ENCODE measurements at regions not wholly inside any gene's neighbourhood (a gene's known extent, or its start where the extent isn't known, plus 50 kb on each side); places are given as distances from the start of the nearest gene placed in this dataset.

DNA sequence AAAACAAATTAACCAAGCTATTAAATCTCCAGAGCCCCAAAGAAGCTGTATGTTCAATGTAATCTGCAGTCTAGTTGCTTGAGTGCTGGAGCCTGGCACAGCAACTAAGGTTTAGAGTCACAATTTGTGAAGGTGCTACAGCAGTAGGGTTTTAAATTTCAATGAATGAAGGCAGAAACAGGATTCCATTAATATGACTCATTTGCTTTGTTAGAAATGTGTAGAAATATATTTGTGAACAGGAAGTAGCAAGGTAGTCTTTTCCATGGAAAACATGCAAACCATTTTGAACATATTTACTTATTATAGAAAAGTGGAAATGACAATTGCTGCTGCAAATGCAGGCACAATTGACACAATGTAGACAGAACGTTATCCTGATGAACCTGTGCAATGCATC is 149.0 kb upstream of the STEAP4 start:
- TF ChIP-seq, protein P1, sequence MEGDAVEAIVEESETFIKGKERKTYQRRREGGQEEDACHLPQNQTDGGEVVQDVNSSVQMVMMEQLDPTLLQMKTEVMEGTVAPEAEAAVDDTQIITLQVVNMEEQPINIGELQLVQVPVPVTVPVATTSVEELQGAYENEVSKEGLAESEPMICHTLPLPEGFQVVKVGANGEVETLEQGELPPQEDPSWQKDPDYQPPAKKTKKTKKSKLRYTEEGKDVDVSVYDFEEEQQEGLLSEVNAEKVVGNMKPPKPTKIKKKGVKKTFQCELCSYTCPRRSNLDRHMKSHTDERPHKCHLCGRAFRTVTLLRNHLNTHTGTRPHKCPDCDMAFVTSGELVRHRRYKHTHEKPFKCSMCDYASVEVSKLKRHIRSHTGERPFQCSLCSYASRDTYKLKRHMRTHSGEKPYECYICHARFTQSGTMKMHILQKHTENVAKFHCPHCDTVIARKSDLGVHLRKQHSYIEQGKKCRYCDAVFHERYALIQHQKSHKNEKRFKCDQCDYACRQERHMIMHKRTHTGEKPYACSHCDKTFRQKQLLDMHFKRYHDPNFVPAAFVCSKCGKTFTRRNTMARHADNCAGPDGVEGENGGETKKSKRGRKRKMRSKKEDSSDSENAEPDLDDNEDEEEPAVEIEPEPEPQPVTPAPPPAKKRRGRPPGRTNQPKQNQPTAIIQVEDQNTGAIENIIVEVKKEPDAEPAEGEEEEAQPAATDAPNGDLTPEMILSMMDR (conservative IDR thresholded peaks at IDR 0.05; ENCODE audit: low read depth, low read length) = no peak
- TF ChIP-seq EZH2phosphoT487 (IDR thresholded peaks at IDR 0.05; ENCODE audit: borderline replicate concordance, low read length) = no peak
- intact Hi-C loops (cut with micrococcal nuclease) = no loop called here
- ChIA-PET CTCF (no interaction called here), POLR2A (ENCODE audit: unreplicated experiment) (no interaction called here)
- DNase-seq = peak; percentile 59
- no peaks in the 10 kb centered on the region for H3K27me3 ChIP-seq (ENCODE audit: low read length)
- H3K4me2 ChIP-seq (ENCODE audit: low read length) = peak overlapping the region; percentile 12
- H3K4me3 ChIP-seq (ENCODE audit: low read length) = no peak overlapping the region
- peaks cover 6% of the 10 kb centered on the region for H3K4me1 ChIP-seq (ENCODE audit: insufficient read depth, low read length)
- ATAC-seq = peak; percentile 93
- no peak overlapping the region for H3K27ac ChIP-seq (ENCODE audit: low read length)
- H3F3A ChIP-seq (ENCODE audit: low read length, unreplicated experiment) = no peaks in the 10 kb centered on the region
- H4K20me1 ChIP-seq (ENCODE audit: low read length) = no peaks in the 10 kb centered on the region
- no peak overlapping the region for H3K9ac ChIP-seq (ENCODE audit: low read length)
- H3K36me3 ChIP-seq (ENCODE audit: low read depth, low read length) = no peaks in the 10 kb centered on the region
- H3K9me2 ChIP-seq (replicated peaks; ENCODE audit: low read length) = no peaks in the 10 kb centered on the region
- H3K79me2 ChIP-seq (ENCODE audit: low read length) = no peaks in the 10 kb centered on the region
- BruUV-seq (replicated peaks) = no TSS peak
- no peak overlapping the region for H2AFZ ChIP-seq (ENCODE audit: low read length)
- H3K9me3 ChIP-seq (ENCODE audit: low read length) = no peaks in the 10 kb centered on the region

DNA sequence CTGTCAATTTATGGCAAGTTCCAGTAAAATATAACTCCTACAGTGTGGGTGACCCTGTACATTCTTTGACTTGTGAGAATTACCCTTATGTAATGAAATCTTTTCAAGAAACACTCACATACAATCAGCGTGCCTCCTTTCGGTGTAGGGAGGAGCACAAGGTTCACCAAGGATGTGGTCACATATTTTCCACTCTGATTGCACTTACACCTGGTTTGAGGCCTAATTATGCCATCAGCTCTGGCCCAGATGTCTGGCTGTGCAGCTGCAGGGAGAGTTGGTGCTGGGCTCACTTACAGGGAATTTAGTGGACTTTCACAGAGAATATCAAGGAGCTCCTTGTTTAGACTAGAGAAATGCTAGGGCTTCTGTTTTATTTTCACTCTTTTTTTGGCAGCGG is 146.0 kb upstream of the STEAP4 start:
- ChIA-PET CTCF (no interaction called here), POLR2A (ENCODE audit: unreplicated experiment) (no interaction called here)
- no peak overlapping the region for H3K4me3 ChIP-seq (ENCODE audit: low read length)
- ATAC-seq (no peak), DNase-seq (no peak)
- no peaks in the 10 kb centered on the region for H3F3A ChIP-seq (ENCODE audit: low read length, unreplicated experiment)
- no peak overlapping the region for H2AFZ ChIP-seq (ENCODE audit: low read length)
- H3K9me2 ChIP-seq (replicated peaks; ENCODE audit: low read length) = no peaks in the 10 kb centered on the region
- H3K79me2 ChIP-seq (ENCODE audit: low read length) = no peaks in the 10 kb centered on the region
- H3K9ac ChIP-seq (ENCODE audit: low read length) = no peak overlapping the region
- H3K9me3 ChIP-seq (ENCODE audit: low read length) = no peaks in the 10 kb centered on the region
- H3K4me2 ChIP-seq (ENCODE audit: low read length) = no peak overlapping the region
- no peaks in the 10 kb centered on the region for H3K36me3 ChIP-seq (ENCODE audit: low read depth, low read length)
- intact Hi-C loops (cut with micrococcal nuclease) = no loop called here
- no peaks in the 10 kb centered on the region for H4K20me1 ChIP-seq (ENCODE audit: low read length)
- no peaks in the 10 kb centered on the region for H3K27me3 ChIP-seq (ENCODE audit: low read length)
- no peak for TF ChIP-seq EZH2phosphoT487 (IDR thresholded peaks at IDR 0.05; ENCODE audit: borderline replicate concordance, low read length)
- TF ChIP-seq, protein P1 (conservative IDR thresholded peaks at IDR 0.05; ENCODE audit: low read depth, low read length) = no peak
- TF ChIP-seq EZH2 (IDR thresholded peaks at IDR 0.05; ENCODE audit: low read length, unreplicated experiment) = no peak
- peaks cover 6% of the 10 kb centered on the region for H3K4me1 ChIP-seq (ENCODE audit: insufficient read depth, low read length)
- H3K27ac ChIP-seq (ENCODE audit: low read length) = no peak overlapping the region
- BruUV-seq (replicated peaks) = no TSS peak

DNA sequence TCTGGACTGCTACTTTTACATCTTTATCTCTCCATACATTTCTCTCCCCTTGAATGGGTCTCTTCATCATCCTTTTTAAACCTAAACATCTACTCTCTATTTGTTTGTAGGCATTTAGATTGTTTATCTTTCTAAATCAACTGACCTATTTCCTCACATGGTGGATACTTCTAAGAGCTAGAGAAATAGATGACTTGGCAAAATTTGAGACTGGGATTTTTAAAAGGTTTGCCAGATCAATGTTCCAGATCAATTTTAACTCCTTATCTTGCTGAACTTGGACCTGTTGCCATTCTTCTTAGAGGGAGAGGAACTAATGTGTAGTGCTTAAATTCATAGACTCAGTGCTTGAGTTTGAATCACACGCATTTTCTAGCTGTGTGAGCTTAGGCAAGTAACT is 144.2 kb upstream of the STEAP4 start:
- Histone ChIP-seq H3K4me3 (ENCODE audit: low read length) (no peak overlapping the region), H3K79me2 (ENCODE audit: low read length) (no peaks in the 10 kb centered on the region), H3K9me2 (replicated peaks; ENCODE audit: low read length) (no peaks in the 10 kb centered on the region), H3F3A (ENCODE audit: low read length, unreplicated experiment) (no peaks in the 10 kb centered on the region), H3K36me3 (ENCODE audit: low read depth, low read length) (no peaks in the 10 kb centered on the region), H3K4me2 (ENCODE audit: low read length) (no peak overlapping the region), H3K9me3 (ENCODE audit: low read length) (no peaks in the 10 kb centered on the region), H3K27me3 (ENCODE audit: low read length) (no peaks in the 10 kb centered on the region), H3K9ac (ENCODE audit: low read length) (no peak overlapping the region), H3K27ac (ENCODE audit: low read length) (no peak overlapping the region), H3K4me1 (ENCODE audit: insufficient read depth, low read length) (peaks cover 5% of the 10 kb centered on the region), H4K20me1 (ENCODE audit: low read length) (no peaks in the 10 kb centered on the region), H2AFZ (ENCODE audit: low read length) (no peak overlapping the region)
- BruUV-seq (replicated peaks) = no TSS peak
- DNase-seq (no peak), ATAC-seq (no peak)
- intact Hi-C loops (cut with micrococcal nuclease) = no loop called here
- ChIA-PET POLR2A (ENCODE audit: unreplicated experiment) (no interaction called here), CTCF (no interaction called here)
- TF ChIP-seq EZH2 (IDR thresholded peaks at IDR 0.05; ENCODE audit: low read length, unreplicated experiment) (no peak), EZH2phosphoT487 (IDR thresholded peaks at IDR 0.05; ENCODE audit: borderline replicate concordance, low read length) (no peak)
- TF ChIP-seq, protein P1 (conservative IDR thresholded peaks at IDR 0.05; ENCODE audit: low read depth, low read length) = no peak
